GM19452 (cell line): ENCODE measurements at regions not wholly inside any gene's neighbourhood (a gene's known extent, or its start where the extent isn't known, plus 50 kb on each side); places are given as distances from the start of the nearest gene placed in this dataset.
"Not testable (repeated sequence)": the region's sequence is repeated elsewhere in the genome, so short reads cannot be mapped to it uniquely, and the experiment has no call there.

ENCODE experiments used
- ATAC-seq: cut with Tn5 transposase; IDR thresholded peaks from one replicate; pipeline ENCODE4 v1.9.1; 2021; ENCODE audit not compliant: unreplicated experiment

- ATAC-seq, result no peak
These were observed 94.7 kb upstream of the ERRFI1 start for GRCh38 chr1:8120693-8121260.

GRCh38 chr1:8118736-8119135 is 92.6 kb upstream of the ERRFI1 start:
- not testable (repeated sequence) for ATAC-seq

- no peak for ATAC-seq
These were observed 91.9 kb upstream of the ERRFI1 start for GRCh38 chr1:8118031-8118451.

GRCh38 chr1:8116894-8117264 is 90.8 kb upstream of the ERRFI1 start:
- ATAC-seq, result no peak

GRCh38 chr1:8115769-8116167 is 89.7 kb upstream of the ERRFI1 start:
- ATAC-seq, result no peak

- ATAC-seq, result no peak
These were observed 89.1 kb upstream of the ERRFI1 start for GRCh38 chr1:8115031-8115768.

- no peak for ATAC-seq
These were observed 87.4 kb upstream of the ERRFI1 start for GRCh38 chr1:8113262-8114220.

GRCh38 chr1:8112611-8113261 is 86.6 kb upstream of the ERRFI1 start:
- ATAC-seq, result no peak

- ATAC-seq, result no peak
These were observed 85.5 kb upstream of the ERRFI1 start for GRCh38 chr1:8111560-8111959.

- no peak for ATAC-seq
These were observed 83.1 kb upstream of the ERRFI1 start for GRCh38 chr1:8109216-8109615.

- ATAC-seq, result no peak
These were observed 81.8 kb upstream of the ERRFI1 start for GRCh38 chr1:8107897-8108296.

GRCh38 chr1:8104278-8105236 is 78.4 kb upstream of the ERRFI1 start:
- no peak for ATAC-seq

- ATAC-seq, result peak; percentile 33
These were observed 71.8 kb upstream of the ERRFI1 start for GRCh38 chr1:8097908-8098307.

- ATAC-seq, result peak; percentile 91
These were observed 71.1 kb upstream of the ERRFI1 start for GRCh38 chr1:8097077-8097799.

- ATAC-seq, result no peak
These were observed 70.2 kb upstream of the ERRFI1 start for GRCh38 chr1:8096105-8097011.

- ATAC-seq, result no peak
These were observed 69.5 kb upstream of the ERRFI1 start for GRCh38 chr1:8095584-8095983.

- no peak for ATAC-seq
These were observed 68.6 kb upstream of the ERRFI1 start for GRCh38 chr1:8094481-8095241.
